ENCODE measurements at regions not wholly inside any gene's neighbourhood (a gene's known extent, or its start where the extent isn't known, plus 50 kb on each side); places are given as distances from the start of the nearest gene placed in this dataset.

DNA sequence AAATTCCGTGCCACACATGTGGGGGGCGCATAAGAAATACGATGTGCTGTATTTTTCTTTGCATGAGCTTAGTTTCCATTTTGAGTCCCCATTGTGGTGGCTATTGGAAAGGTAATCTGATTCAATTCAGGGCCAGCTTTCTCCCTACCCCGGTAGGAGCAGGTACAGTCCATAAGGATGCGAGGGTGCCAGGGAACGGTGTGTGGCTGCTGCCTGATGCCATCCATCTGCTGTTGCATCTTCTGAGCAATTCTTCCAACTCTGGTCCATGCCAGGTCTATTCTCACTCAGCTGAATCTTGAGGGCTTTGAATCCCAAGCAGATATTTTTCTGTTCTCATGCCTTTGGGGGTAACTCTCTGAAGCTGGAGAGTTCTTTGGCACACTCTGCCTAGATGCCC, 392.7 kb downstream of the AGTPBP1 start:
- WGBS, 2 donors = 75 to 95% methylated on average over 6 of the region's 6 CpGs
- Histone ChIP-seq H3K9me3 (no peaks in the 10 kb centered on the region), H3K27me3 (no peaks in the 10 kb centered on the region), H3K36me3 (no peaks in the 10 kb centered on the region), H3K27ac (no peak overlapping the region), H3K4me3 (no peak overlapping the region), H3K4me1 (no peaks in the 10 kb centered on the region)
- TF ChIP-seq EP300 (IDR thresholded peaks at IDR 0.05) (no peak), POLR2AphosphoS5 (IDR thresholded peaks at IDR 0.05) (no peak), POLR2A (IDR thresholded peaks at IDR 0.05) (no peak)
- TF ChIP-seq, protein P1, sequence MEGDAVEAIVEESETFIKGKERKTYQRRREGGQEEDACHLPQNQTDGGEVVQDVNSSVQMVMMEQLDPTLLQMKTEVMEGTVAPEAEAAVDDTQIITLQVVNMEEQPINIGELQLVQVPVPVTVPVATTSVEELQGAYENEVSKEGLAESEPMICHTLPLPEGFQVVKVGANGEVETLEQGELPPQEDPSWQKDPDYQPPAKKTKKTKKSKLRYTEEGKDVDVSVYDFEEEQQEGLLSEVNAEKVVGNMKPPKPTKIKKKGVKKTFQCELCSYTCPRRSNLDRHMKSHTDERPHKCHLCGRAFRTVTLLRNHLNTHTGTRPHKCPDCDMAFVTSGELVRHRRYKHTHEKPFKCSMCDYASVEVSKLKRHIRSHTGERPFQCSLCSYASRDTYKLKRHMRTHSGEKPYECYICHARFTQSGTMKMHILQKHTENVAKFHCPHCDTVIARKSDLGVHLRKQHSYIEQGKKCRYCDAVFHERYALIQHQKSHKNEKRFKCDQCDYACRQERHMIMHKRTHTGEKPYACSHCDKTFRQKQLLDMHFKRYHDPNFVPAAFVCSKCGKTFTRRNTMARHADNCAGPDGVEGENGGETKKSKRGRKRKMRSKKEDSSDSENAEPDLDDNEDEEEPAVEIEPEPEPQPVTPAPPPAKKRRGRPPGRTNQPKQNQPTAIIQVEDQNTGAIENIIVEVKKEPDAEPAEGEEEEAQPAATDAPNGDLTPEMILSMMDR (IDR thresholded peaks at IDR 0.05) = no peak
- DNase-seq (no peak), ATAC-seq (ENCODE audit: low FRiP score in 2 of 2) (no peak)

DNA sequence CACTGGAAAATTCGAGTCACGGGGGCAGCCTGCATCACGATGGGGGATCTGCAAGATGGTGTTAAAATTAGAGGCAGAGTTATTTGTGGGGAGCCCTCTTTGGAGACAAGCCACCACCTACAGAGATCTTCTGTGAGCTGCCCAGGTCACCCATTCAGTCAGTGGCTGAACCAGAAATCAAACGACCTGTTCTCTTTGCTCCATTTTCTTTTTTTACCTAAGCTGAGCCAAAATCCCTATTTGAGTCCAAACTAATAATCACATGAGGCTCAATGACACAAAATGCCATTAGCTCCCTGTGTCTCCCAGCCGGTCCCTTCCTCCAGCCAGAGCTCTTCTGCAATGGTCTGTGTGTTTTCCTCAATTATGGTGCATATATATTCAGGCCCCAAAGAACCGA, 394.2 kb downstream of the AGTPBP1 start:
- Histone ChIP-seq H3K27me3 (no peaks in the 10 kb centered on the region), H3K27ac (no peak overlapping the region), H3K4me3 (no peak overlapping the region), H3K9me3 (no peaks in the 10 kb centered on the region), H3K36me3 (no peaks in the 10 kb centered on the region), H3K4me1 (no peaks in the 10 kb centered on the region)
- ATAC-seq (ENCODE audit: low FRiP score in 2 of 2) (no peak), DNase-seq (no peak)
- 89 to 90% methylated on average over 6 of the region's 6 CpGs for WGBS, 2 donors
- TF ChIP-seq, protein P1 (IDR thresholded peaks at IDR 0.05) = no peak
- TF ChIP-seq POLR2AphosphoS5 (IDR thresholded peaks at IDR 0.05) (no peak), EP300 (IDR thresholded peaks at IDR 0.05) (no peak), POLR2A (IDR thresholded peaks at IDR 0.05) (no peak)

- no peak for ATAC-seq (ENCODE audit: low FRiP score in 2 of 2)
- no peaks in the 10 kb centered on the region for H3K36me3 ChIP-seq
- no peaks in the 10 kb centered on the region for H3K27me3 ChIP-seq
- WGBS, 2 donors = 55 to 86% methylated on average over 4 of the region's 4 CpGs
- no peaks in the 10 kb centered on the region for H3K4me1 ChIP-seq
- DNase-seq = no peak
- TF ChIP-seq, protein P1 (IDR thresholded peaks at IDR 0.05) = no peak
- TF ChIP-seq POLR2AphosphoS5 (IDR thresholded peaks at IDR 0.05) (no peak), EP300 (IDR thresholded peaks at IDR 0.05) (no peak), POLR2A (IDR thresholded peaks at IDR 0.05) (no peak)
- H3K4me3 ChIP-seq = no peak overlapping the region
- no peak overlapping the region for H3K27ac ChIP-seq
- no peaks in the 10 kb centered on the region for H3K9me3 ChIP-seq
Observed at GRCh38 chr9:85344901-85345300, 396.9 kb downstream of the AGTPBP1 start.

- H3K36me3 ChIP-seq = no peaks in the 10 kb centered on the region
- no peaks in the 10 kb centered on the region for H3K27me3 ChIP-seq
- DNase-seq (no peak), ATAC-seq (ENCODE audit: low FRiP score in 2 of 2) (no peak)
- no peak overlapping the region for H3K27ac ChIP-seq
- H3K4me3 ChIP-seq = no peak overlapping the region
- no peaks in the 10 kb centered on the region for H3K4me1 ChIP-seq
- no peaks in the 10 kb centered on the region for H3K9me3 ChIP-seq
- TF ChIP-seq, protein P1 (IDR thresholded peaks at IDR 0.05) = no peak
- TF ChIP-seq POLR2AphosphoS5 (IDR thresholded peaks at IDR 0.05) (no peak), POLR2A (IDR thresholded peaks at IDR 0.05) (no peak), EP300 (IDR thresholded peaks at IDR 0.05) (no peak)
- WGBS, 2 donors = 45 to 47% methylated on average over 2 of the region's 2 CpGs
Observed at GRCh38 chr9:85339338-85339737, 402.4 kb downstream of the AGTPBP1 start.

GRCh38 chr9:85334228-85334627, 407.5 kb downstream of the AGTPBP1 start:
- DNase-seq = no peak
- H3K27me3 ChIP-seq = no peaks in the 10 kb centered on the region
- H3K27ac ChIP-seq = no peak overlapping the region
- H3K9me3 ChIP-seq = no peaks in the 10 kb centered on the region
- no peak for TF ChIP-seq EP300 (IDR thresholded peaks at IDR 0.05)
- TF ChIP-seq, protein P1 (IDR thresholded peaks at IDR 0.05) = no peak
- no peak for TF ChIP-seq POLR2AphosphoS5 (IDR thresholded peaks at IDR 0.05)
- no peak for TF ChIP-seq POLR2A (IDR thresholded peaks at IDR 0.05)
- no peak overlapping the region for H3K4me3 ChIP-seq
- WGBS, 2 donors = 61 to 88% methylated on average over 2 of the region's 2 CpGs
- H3K4me1 ChIP-seq = no peaks in the 10 kb centered on the region
- H3K36me3 ChIP-seq = no peaks in the 10 kb centered on the region
- no peak for ATAC-seq (ENCODE audit: low FRiP score in 2 of 2)
